Natural killer cell (primary cell): ENCODE measurements at regions not wholly inside any gene's neighbourhood (a gene's known extent, or its start where the extent isn't known, plus 50 kb on each side); places are given as distances from the start of the nearest gene placed in this dataset.
"Not testable (repeated sequence)": the region's sequence is repeated elsewhere in the genome, so short reads cannot be mapped to it uniquely, and the experiment has no call there.

Source experiments
- ATAC-seq, 3 donors: fragments of 150-1000 bp in 2 of 3; fragments of 200-7000 bp in 1 of 3; cut with Tn5 transposase; 1 replicate in 1 of 3; 2 replicates in 2 of 3; pipeline ENCODE4 v1.10.0; 2021; ENCODE audit warnings: mild to moderate bottlenecking in 2 of 3, moderate library complexity in 2 of 3
- DNase-seq, 2 donors: peaks; one replicate each; pipeline versions ENCODE4 v3.0.0 to v3.0.0-alpha.2; 2013 to 2021; ENCODE audit warnings: mixed read lengths in 1 of 2
- H3K27ac ChIP-seq: one replicate; pipeline ENCODE4 v1.5.1; 2013; ENCODE audit warnings: mild to moderate bottlenecking, low read length
- H3K27me3 ChIP-seq: one replicate; pipeline ENCODE4 v1.6.1; 2013; ENCODE audit warnings: low read length; ENCODE audit not compliant: control insufficient read depth, insufficient read depth
- H3K36me3 ChIP-seq: one replicate; pipeline ENCODE4 v1.6.1; 2013; ENCODE audit warnings: low read length; ENCODE audit not compliant: control insufficient read depth, insufficient read depth
- H3K4me1 ChIP-seq: one replicate; pipeline ENCODE4 v1.6.1; 2013; ENCODE audit warnings: low read length; ENCODE audit not compliant: control insufficient read depth, insufficient read depth
- H3K4me3 ChIP-seq: one replicate; pipeline ENCODE4 v1.5.1; 2013; ENCODE audit warnings: low read length
- H3K9me3 ChIP-seq: one replicate; pipeline ENCODE4 v1.6.1; 2013; ENCODE audit warnings: low read length; ENCODE audit not compliant: control insufficient read depth, insufficient read depth
- H3K27ac Mint-ChIP-seq, 2 donors: one replicate each; pipeline ENCODE4 v1.8.0; 2022; ENCODE audit warnings: mild to moderate bottlenecking in 2 of 2, mixed read lengths in 2 of 2, moderate library complexity in 1 of 2
- H3K27me3 Mint-ChIP-seq, 2 donors: one replicate each; pipeline ENCODE4 v1.8.0; 2022; ENCODE audit warnings: low read depth in 2 of 2, mixed read lengths in 2 of 2
- H3K36me3 Mint-ChIP-seq: one replicate; pipeline ENCODE4 v1.8.0; 2022; ENCODE audit warnings: mixed read lengths
- H3K4me1 Mint-ChIP-seq, 2 donors: one replicate each; pipeline ENCODE4 v1.8.0; 2022; ENCODE audit warnings: mixed read lengths in 2 of 2
- H3K4me3 Mint-ChIP-seq: one replicate; pipeline ENCODE4 v1.8.0; 2022; ENCODE audit warnings: mild to moderate bottlenecking, moderate library complexity, mixed read lengths
- H3K9me3 Mint-ChIP-seq, 2 donors: one replicate each; pipeline ENCODE4 v1.8.0; 2022; ENCODE audit warnings: mixed read lengths in 2 of 2
- WGBS: methylation state at CpG from one replicate; pipeline ENCODE4 v1.1.7; 2013; ENCODE audit warnings: missing lambda C conversion rate; ENCODE audit not compliant: insufficient coverage; 5-methylcytosine and 5-hydroxymethylcytosine counted together
- intact Hi-C: fragments of 100-400 bp; cut with micrococcal nuclease; formaldehyde crosslinking; loops from one replicate; pipeline ENCODE4 v1.14.2; 2022
- TF ChIP-seq, protein P1 (sequence below): fragments of 200-600 bp; IDR thresholded peaks from one replicate; pipeline ENCODE4 v1.8.0; 2022; ENCODE audit warnings: antibody characterized with exemption

DNA sequence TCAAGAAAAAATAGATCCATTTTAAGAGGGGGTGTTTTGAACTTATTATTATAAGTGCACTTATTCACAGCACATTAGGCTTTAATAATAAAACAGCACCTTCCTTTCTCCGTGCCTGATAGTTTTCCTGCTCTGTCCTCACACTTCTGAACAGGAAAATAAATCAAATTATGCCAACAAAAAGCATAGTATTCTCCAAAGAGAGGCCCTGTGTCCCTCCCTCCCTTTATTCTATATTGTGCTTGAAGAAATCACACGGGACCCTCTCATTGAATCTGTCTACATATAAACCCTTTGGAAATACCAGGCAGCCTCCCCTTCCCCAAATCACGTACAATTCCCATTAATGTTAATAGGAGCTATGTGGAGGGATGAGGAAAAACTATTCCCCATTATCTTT is 462.9 kb upstream of the NRSN1 start:
- Histone ChIP-seq H3K27me3 (no peaks in the 10 kb centered on the region), H3K27ac (no peak overlapping the region), H3K4me3 (no peak overlapping the region), H3K9me3 (no peaks in the 10 kb centered on the region), H3K4me1 (no peaks in the 10 kb centered on the region), H3K36me3 (no peaks in the 10 kb centered on the region)
- peaks cover 13 to 16% of the 10 kb centered on the region in 2 donors for H3K9me3 Mint-ChIP-seq
- H3K27me3 Mint-ChIP-seq = no peaks in the 10 kb centered on the region
- TF ChIP-seq, protein P1, sequence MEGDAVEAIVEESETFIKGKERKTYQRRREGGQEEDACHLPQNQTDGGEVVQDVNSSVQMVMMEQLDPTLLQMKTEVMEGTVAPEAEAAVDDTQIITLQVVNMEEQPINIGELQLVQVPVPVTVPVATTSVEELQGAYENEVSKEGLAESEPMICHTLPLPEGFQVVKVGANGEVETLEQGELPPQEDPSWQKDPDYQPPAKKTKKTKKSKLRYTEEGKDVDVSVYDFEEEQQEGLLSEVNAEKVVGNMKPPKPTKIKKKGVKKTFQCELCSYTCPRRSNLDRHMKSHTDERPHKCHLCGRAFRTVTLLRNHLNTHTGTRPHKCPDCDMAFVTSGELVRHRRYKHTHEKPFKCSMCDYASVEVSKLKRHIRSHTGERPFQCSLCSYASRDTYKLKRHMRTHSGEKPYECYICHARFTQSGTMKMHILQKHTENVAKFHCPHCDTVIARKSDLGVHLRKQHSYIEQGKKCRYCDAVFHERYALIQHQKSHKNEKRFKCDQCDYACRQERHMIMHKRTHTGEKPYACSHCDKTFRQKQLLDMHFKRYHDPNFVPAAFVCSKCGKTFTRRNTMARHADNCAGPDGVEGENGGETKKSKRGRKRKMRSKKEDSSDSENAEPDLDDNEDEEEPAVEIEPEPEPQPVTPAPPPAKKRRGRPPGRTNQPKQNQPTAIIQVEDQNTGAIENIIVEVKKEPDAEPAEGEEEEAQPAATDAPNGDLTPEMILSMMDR = no peak
- H3K27ac Mint-ChIP-seq = no peak overlapping the region
- H3K36me3 Mint-ChIP-seq = no peaks in the 10 kb centered on the region
- intact Hi-C loops = no loop called here
- 86% methylated on average over 2 of the region's 3 CpGs for WGBS
- no peaks in the 10 kb centered on the region for H3K4me1 Mint-ChIP-seq
- ATAC-seq = no peak
- H3K4me3 Mint-ChIP-seq = no peak overlapping the region
- no peak for DNase-seq

DNA sequence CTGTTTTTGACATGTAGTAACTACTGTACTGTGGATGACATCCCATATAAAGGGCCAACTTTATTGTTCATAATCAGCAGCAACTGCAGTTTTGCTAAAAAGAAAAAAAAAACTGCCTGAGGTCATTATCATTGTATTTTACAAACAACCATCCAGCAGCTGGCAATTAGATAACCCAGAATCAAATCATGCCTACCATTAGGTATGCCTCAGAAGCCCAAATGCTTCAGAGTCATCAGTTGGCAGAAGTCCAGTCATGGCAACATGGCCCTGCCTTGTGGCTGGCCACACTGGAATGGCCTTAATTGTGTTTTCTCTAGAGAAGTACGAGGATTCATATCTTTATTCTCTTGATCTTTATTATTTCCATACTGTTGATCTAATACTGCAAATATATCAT is 462.4 kb upstream of the NRSN1 start:
- no peaks in the 10 kb centered on the region for H3K36me3 ChIP-seq
- no peaks in the 10 kb centered on the region for H3K9me3 ChIP-seq
- DNase-seq (no peak), ATAC-seq (no peak)
- TF ChIP-seq, protein P1 = no peak
- intact Hi-C loops = no loop called here
- no peaks in the 10 kb centered on the region for H3K36me3 Mint-ChIP-seq
- no peak overlapping the region for H3K4me3 ChIP-seq
- no peak overlapping the region for H3K27ac ChIP-seq
- H3K4me1 Mint-ChIP-seq = no peaks in the 10 kb centered on the region
- H3K9me3 Mint-ChIP-seq = peaks cover 13 to 16% of the 10 kb centered on the region in 2 donors
- 88% methylated on average over 1 of the region's 1 CpG for WGBS
- H3K4me1 ChIP-seq = no peaks in the 10 kb centered on the region
- H3K27me3 ChIP-seq = no peaks in the 10 kb centered on the region
- no peak overlapping the region for H3K27ac Mint-ChIP-seq
- H3K27me3 Mint-ChIP-seq = no peaks in the 10 kb centered on the region
- H3K4me3 Mint-ChIP-seq = no peak overlapping the region

DNA sequence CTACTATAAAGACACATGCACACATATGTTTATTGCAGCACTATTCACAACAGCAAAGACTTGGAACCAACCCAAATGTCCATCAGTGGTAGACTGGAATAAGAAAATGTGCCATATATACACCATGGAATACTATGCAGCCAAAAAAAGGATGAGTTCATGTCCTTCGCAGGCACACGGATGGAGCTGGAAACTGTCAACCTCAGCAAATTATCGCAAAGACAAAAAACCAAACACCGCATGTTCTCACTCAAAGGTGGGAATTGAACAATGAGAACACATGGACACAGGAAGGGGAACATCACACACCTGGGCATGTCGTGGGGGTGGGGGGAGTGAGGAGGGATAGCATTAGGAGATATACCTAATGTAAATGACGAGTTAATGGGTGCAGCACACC is 460.1 kb upstream of the NRSN1 start:
- H3K27ac Mint-ChIP-seq, H3K27me3 ChIP-seq, H3K36me3 Mint-ChIP-seq, ATAC-seq, H3K9me3 ChIP-seq, H3K27me3 Mint-ChIP-seq, intact Hi-C loops, H3K4me3 ChIP-seq, H3K36me3 ChIP-seq, H3K27ac ChIP-seq, H3K4me1 Mint-ChIP-seq, H3K4me1 ChIP-seq, DNase-seq, H3K4me3 Mint-ChIP-seq: not testable (repeated sequence)
- 93% methylated on average over 6 of the region's 6 CpGs for WGBS
- peaks cover 16 to 18% of the 10 kb centered on the region in 2 donors for H3K9me3 Mint-ChIP-seq

DNA sequence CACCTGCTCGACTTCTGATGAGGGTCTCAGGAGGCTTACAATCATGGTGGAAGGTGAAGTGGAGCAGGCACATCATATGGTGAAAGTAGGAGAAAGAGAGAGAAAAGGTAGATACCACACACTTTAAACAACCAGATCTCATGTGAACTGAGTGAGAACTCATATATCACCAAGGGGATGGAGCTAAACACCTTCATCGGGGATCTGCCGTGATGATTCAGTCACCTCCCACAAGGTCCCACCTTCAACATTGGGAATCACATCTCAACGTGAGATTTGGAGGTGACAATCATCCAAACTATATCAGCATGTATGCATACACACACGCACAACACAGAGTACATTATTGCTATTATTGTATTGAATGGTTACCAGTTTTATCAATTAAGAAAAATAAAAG is 453.3 kb upstream of the NRSN1 start:
- no peaks in the 10 kb centered on the region for H3K36me3 ChIP-seq
- H3K27ac ChIP-seq = no peak overlapping the region
- Mint-ChIP-seq H3K27ac (no peak overlapping the region), H3K9me3 (peaks cover 27 to 31% of the 10 kb centered on the region in 2 donors), H3K4me3 (no peak overlapping the region), H3K36me3 (peaks cover 26% of the 10 kb centered on the region), H3K4me1 (no peaks in the 10 kb centered on the region), H3K27me3 (no peaks in the 10 kb centered on the region)
- H3K27me3 ChIP-seq = no peaks in the 10 kb centered on the region
- 88% methylated on average over 3 of the region's 5 CpGs for WGBS
- TF ChIP-seq, protein P1 = no peak
- peaks cover 9% of the 10 kb centered on the region for H3K9me3 ChIP-seq
- DNase-seq = no peak
- H3K4me3 ChIP-seq = no peak overlapping the region
- no peaks in the 10 kb centered on the region for H3K4me1 ChIP-seq
- ATAC-seq = no peak
- intact Hi-C loops = no loop called here
